Retina (tissue), 1 donor: ENCODE measurements at regions not wholly inside any gene's neighbourhood (a gene's known extent, or its start where the extent isn't known, plus 50 kb on each side); places are given as distances from the start of the nearest gene placed in this dataset.
A peak's percentile ranks its signal among the peaks of the same experiment; 100 is the strongest.

Experiments
- DNase-seq: peaks from one replicate; pipeline ENCODE4 v3.0.0-alpha.2; 2016

DNA sequence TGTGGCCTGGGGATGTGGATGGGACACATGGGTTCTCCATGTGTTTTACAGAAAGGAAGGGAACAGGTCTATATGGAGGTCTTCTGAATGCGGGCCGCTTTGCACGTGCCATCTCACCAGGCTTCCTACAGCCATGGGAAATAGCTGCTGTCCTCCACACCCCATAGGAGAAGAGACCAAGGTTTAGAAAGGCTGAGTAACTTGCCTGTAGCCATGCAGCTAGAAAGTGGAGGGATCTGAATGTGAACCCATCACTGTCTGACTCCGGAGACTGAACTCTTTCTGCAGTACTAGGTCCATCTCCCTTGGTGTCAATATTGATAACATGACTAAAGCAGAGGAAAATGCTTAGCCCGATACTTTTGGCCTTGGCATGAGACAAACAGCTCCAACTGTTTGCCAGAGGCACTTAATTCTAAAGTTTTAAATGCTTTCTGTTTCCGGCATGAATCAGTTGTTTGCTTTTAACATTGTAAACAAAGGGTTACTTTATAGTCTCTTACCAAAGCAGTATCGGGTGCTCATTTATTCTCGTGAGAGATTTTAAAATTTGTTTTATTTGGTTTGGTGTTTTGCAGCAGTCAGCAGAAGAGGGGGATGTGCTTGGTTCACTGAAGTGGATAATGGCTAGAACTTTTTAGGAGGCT is 64.8 kb upstream of the LOXL4 start:
- no peak for DNase-seq

DNA sequence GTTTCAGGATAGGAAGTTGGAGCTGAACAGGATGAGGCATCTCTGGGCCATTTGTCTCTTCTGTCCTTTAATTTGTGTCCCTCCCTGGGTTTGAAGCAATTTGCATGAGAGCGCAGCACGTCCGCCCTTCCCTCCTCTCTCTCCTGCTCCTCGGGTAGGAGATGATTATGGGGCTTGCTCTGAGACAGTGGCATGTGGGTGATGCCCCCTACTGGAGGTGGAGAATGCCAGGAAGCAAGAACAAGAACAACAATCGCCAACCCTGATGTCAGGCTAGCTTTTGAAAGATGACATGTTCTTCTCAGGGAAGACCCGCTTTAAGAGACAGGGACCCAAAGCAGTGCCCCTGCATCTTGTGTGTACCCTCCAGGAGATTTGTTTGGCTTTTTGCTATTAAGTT is 63.9 kb upstream of the LOXL4 start:
- no peak for DNase-seq

DNA sequence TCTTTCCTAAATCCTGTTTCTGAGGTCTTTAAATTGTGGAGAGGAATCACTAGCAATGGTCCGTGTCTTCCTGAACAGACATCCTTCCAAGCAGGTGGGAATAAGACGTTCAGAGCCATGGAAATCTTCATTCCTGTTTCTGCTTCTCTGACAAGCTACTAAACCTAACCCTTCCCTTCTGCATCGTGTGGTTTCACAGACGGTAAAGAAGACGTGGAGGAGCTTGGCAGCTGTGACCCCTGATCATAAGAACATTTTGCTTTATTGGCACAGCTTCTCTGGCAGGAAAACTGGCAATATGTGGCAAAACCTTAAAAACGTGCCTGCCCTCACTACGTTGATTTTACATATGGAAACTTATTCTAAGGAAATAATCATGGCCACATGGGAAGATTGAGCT is 63.0 kb upstream of the LOXL4 start:
- DNase-seq, result no peak

DNA sequence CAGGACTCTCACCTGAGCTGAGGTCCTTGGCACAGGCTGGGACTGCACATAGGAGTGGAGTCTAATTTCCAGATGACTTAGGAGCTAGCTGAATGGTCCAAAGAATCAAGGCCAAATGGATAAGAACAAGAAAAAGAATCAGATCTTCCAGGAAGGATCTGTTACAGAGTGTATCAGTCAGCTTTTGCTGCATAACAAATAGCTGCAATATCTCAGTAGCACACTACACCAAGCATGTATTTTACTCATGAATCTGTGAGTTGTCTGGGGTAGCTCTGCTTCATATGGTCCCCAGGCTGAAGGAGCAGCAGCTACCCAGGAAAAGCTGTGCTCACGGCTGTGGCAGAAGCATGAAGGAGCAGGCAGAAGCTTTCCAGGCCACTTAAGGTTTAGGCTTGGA is 60.6 kb upstream of the LOXL4 start:
- no peak for DNase-seq

DNA sequence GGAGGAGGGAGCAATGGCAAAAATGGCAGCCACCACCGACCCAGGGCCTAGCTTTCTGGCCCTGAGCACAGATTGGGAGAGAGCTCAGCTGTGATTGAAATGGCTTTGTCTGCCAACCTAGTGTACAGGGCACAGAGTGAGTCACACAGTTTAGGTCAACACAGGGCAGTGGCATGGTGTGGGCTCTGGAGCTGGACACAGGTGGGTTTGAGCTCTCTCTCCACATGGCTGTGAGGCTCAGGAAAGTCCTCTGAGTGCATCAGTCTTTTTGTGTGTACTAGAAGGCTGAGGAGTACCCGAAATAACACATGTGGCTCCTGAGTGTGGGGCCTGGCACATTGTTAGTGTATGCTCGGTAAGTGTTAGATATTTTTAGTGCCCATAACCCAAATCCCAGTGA is 60.2 kb upstream of the LOXL4 start:
- no peak for DNase-seq

DNA sequence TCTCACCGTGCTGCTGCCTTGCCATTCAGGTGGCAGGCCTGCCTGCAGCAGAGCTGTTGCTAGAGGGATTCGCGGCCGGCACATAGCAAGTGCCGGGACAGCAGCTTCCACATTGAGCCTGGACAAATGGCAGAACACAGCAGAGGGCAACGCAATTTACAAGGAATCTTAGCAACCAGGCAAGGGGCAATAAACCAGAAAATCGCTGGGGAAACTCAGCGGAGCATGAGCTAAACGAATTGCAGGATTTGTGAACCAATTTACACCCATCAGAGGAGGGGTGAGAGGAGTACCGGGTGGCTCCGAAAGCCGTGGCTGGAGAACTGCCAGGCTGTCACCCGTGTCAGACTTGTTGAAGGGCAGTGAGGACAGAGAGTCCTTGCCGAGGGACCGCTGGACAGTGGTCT is 58.6 kb upstream of the LOXL4 start:
- DNase-seq, result peak; percentile 77

DNA sequence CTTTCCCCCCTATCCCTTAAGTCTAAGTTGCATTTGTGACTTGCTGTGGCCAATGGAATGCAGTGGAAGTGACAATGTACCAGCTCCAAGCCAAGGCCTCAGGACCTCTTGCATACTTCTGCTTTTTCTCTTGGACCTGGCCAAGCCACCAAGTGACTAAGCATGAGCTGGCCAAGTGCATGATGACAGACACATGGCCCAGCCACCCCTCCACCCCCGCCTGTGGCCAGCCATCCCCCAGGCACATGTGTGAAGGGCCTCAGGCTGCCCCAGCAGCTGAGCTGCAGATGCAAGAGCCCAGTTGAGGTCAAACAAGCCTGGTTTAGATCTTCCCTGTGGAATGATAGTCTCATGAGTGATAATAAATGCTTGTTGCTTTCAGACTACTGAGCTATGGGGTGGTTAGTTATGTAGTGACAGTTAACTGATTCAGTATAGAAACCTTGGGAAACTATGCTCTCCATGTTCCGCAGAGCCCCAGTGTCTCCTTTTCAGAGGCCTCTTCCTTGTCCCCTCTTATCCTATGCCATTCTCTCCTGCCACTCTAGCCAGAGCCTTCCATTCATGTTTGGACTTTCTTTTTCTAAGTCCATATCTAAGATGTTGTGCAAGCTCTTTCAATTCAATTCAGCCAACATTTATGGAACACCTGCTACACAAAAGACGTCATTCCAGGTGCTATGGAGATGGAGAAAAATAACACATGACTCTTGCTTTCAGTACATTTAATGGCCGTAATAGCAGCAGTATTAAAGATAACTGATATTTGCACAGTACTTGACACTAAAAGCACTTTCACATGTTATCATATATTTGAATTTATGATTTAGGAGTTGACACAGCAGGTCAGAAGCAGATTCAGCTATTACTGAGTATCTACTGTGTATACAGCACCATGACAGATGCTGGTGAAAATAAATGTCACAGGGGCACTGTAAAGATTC is 55.5 kb upstream of the LOXL4 start:
- DNase-seq, result no peak

DNA sequence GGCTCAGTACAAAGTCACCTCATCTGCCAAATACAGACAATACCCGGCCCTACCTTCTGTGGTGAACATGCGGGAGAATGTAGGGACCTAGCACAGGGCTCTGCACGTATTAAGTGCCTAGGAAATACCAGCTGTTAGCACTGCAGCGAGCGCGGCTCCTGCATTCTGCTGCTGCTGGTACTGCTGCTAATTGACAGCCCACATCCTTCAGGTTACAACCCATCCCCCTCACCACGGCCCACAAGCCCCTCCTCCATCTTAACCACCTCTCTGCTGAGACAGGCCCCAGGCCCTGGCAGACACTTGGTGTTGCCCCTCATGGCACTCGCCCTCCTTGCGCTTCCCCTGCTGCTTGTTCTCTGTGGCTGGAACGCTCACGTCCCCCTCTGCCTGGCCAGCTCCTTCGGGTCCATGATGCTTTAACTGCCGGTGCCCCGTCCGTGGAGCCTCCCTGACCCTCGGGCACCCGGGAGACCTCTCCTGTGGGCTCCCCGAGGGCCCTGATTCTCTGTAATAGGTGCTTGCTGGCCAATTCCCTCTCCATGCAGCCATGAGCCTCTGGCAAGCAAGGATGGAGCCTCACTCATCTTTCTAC is 53.3 kb upstream of the LOXL4 start:
- DNase-seq, result peak; percentile 62

DNA sequence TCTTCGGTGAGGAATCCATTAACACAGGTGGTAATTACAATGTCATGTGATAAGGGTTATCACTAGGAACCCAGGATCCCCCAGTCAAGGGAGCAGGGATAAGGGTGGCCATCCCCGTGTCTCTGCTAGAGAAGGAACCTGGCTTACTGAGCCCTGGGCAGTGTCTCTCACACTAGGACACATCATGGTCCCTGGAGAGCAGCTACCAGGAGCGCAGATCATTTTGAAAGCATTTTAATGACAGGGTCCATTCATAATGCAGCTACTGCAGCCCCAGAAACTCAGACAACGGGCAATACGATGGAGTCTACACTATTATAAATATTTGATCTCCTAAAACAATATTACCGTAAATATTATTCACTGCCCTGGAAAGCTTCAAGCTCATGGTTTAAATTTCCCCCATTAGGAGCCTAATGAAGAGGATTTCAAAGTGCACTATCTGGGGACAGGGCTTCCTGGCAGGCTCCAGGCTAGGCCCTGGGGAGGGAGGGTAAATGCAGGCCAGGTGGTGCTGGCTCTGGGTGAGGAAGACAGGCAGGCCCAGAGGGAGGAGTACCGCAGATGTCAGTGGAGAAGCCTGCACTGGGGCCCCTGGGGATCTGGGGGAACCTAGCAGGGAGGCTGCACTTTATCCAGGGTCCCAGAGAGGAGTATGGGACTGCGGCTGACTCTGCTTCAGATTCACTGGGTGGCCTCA is 52.6 kb upstream of the LOXL4 start:
- peak; percentile 25 for DNase-seq

DNA sequence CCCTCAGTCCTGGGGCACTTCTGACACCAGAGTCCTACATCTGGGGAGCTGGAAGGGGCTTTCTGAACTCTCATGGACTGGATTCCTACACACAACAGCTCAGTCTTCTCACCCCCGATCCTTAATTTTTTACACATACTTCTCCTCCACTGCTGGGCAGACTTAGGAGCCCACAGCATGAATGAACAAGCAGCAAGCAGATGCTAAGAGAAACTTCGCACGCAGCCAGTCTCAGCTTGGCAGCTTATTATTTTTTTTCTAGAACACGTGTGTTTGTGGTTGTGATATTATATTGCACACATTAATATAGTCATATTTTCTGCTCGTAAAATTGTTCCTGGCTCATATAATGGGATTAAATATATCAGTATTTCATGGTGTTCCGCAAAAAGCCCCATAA is 50.9 kb upstream of the LOXL4 start:
- DNase-seq, result no peak
